Fibroblast of skin of abdomen (primary cell): ENCODE measurements at regions not wholly inside any gene's neighbourhood (a gene's known extent, or its start where the extent isn't known, plus 50 kb on each side); places are given as distances from the start of the nearest gene placed in this dataset.

Experiments used
- DNase-seq: peaks from one replicate; pipeline ENCODE4 v3.0.0-alpha.2; 2013

DNA sequence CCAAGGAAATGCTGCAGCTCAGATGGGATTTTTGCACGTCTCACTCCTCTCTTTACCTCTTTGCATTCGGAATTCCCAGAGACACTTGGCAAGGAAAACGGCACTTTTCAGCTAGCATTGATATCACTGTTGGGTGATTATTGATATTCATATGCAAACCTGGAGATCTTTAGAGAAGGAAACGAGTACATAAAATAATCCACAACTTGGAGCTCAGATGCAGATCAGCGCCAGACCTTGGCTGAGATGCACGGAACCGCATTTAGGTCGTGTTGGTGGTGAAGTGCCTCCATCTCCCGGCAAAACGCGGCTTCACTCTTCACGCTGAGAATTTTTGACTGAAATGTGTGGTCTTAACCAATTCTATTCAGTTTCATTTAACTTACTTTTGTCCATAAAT, 77.2 kb upstream of the ARHGEF7 start:
- DNase-seq = no peak

DNA sequence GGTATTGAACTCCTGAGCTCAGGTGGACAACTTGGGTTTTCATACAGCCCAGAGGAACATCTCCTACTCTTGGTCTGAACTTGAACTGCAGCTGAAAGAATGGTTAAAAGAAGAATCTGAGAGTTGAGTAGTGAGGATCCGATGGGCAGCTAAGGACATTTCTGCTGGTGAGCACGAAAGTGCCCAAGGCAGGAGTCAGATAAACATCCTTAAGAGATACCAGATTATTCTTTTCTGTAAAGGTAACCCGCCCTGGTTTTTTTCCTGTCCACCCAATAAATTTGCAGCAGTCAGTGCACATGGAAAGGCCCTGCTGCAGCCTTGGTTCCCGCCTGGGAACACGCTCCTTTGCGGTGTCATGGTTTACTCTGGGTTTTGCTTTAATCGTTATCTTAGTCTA, 78.4 kb upstream of the ARHGEF7 start:
- DNase-seq = no peak

DNA sequence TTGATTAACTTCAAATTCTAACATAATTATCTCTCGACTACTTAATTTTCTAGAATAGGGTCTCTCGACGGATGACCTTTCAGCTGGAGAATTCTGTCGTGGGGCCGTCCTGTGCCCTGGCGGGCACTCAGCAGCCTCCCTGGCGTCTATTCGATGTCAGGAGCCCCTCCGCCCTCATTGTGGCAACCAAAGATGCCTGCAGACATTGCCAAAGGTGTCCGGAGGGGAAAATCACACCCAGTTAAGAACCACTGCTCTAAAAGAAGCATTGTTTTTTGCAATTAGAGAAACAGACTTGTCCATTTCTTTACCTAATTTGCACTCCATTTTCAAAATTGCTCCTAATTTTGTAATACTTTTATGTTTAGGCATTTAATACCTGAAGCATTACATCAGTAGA, 79.2 kb upstream of the ARHGEF7 start:
- no peak for DNase-seq

DNA sequence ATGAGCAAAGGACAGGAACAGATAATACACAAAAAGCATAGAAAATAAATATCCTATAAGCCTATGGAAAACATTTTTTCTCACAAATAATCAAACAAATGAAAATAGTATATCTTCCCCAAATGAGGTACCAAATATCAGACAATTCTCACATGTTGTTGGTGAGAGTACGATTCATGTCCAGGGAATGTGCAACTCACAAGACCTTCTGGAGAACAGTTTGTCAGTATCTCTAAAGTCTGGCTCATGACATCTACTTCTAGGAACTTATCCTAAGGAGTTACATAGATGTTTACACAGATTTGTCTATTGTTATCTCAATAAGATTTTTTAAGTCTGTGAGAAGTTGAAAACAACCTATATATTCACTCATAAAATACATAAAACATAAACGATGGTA, 80.3 kb upstream of the ARHGEF7 start:
- DNase-seq = peak; percentile 36

DNA sequence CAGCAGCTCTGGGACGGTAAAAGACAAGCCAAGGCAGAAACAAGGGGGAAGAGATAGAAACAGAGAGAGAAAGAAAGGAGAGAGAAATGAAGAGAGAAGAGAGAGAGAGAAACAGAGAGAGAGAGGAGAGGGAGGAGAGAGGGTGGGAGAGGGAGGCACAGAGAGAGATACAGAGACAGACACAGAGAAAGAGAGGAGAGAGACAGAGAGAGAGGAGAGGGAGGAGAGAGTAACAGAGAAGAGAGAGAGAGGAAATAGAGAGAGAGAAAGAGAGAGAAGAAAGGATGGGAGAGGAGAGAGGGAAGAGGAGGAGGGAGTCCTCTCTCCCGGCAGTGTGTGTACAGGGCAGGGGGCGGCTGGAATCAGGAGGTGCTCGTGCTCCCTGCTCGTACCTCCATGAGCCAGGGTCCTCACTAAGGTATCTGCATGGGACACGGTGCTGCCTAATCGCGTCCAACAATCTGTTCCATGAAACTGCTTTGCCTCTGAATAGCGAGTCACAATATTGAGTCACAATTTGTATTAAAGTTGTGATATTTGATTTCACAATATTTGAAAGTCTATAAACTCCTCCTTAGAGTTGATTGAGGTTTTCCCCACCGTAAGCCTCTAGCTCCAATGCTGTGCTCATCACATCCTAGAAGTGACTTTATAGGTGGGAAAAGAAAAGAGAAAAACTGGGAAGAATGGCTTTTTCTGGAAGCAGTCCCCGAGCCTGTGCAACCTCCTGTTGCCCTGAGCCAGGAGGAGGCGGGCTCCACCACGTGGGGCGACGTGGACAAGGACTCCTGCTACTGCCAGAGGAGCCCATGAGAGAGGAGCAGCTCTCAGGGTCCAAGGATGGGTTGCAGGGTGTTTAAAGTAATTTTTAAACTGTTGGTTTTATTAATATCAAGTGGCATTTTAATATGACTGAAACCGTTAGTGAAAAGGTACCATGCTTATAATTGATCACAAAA, 81.7 kb upstream of the ARHGEF7 start:
- no peak for DNase-seq

DNA sequence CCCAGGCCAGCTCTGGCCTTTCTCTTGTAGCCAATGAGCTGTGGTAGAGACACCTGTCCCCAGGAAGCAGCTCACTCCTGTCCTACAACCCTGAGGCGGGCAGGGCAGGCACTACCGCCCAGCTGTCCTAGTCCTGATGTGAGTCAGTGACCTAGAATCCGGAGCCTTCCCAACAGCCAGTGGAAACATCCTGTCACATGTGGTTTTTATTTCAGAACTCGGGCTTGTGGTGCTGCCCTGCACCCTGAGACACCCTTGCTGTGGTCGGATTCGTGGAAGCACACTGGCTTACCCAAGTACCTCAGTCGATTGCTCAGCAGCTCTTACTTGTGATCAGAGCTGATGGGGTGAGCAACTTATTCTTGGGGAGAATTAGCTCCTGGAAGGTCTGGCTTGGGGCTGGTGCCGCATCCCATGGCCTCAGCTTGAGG, 83.6 kb upstream of the ARHGEF7 start:
- DNase-seq = peak; percentile 80

DNA sequence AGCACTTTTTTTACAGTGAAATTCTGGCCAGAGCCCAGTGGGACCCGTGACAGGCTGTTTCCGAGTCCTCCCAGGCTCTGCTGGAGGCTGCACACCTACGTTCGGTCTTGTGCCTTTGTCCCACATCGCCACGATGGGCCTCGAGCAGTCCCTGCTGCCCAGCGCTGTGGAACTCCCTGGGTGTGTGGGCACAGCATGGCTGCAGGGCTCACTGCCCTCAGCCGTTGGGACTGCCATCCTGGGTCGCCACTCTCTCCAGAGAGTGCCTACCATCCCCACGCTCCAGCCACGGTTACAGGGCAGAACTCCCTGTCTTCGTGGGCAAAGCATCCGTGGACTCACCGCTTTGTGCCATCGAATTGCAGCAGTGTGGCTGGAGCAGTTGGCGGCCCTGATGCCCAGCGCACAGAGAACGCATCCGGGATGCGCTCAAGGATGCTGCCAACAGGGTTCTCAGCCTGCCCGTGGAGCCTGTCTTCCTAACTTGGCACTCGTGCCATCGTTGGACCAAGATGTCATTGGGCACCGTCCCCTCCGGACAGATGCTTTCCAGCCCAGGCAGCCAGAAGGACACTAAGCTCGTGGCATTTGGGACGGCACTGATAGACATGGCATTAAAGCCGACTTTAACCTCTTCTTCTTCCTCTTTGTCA, 85.0 kb upstream of the ARHGEF7 start:
- DNase-seq = no peak

DNA sequence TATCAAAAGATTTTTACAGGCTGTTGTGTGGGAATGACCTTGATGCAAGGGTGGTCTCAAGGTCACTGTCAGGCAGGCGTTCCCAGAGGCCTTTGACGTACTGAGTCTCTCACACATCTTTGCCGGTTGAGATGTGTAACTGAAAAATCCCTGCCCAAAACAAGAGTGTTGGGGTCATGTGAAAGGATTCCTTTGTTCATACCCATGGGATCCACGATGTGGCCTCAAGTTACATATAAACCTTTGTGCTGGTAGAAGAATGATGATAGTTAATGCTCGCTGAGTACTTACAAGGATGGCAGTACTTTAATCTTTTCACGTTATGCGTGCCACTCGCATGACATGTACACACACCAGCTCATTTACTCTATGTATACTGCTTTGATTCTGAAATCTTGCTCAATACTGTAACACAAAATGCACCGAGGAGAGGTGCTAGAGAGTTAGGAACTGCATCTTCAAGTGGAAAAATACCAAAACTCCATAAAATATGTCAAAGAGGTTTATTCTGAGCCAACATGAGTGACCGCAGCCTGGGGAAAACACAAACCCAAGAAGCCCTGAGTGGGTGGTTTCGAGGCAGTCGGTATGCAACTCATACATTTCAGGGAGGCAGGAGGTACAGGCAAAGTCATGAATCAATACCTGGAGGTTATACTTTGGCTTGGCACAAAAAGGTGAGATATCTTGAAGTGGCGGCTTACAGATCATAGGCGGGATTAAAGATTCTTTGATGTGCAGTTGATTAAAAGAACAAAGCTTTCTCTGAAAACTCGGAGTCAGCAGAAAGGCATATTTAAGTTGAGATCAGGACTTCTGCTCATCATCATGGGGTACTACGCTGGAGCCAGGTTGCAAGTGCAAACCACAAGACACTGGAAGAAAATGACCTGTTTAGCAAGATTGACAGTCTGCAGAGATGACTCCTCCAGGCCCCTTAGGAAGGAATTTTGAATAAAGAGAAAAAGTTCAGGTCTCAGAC, 87.4 kb upstream of the ARHGEF7 start:
- DNase-seq = no peak

DNA sequence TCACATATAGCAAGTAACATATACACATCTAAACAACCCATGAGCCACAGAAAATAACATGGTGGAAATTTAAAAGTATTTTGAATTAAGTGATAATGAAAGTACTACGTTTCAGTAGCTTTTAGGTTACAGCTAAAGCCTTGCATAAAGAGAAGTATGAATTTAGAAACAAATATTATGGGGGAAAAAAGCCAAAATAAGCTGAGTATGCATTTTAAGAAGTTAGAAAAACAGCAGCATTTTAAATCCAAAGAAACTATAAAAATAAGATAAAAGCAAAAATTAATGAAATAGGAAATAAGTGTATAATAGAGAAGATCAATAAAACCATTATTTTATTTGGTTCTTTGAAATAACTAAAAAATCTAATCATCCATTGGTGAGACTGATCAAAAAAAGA, 89.8 kb upstream of the ARHGEF7 start:
- no peak for DNase-seq

DNA sequence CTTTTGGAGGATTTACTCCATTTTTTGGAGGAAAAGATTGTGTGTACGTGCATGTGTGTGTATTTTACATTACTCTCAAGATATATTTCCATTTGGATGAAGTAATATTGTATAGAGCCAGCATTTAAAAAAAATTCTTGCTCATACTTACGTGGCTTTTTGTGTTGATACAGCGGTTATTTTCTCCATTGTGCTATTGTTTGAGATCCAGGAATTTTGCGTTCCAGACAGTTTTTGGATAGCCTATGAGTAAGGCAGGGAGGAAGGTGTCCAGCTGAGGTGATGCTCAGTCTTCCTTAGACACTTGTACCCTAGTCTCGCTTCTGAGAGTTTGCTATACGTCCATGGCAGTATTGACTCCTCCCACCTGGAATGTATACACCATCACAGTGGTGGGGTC, 92.2 kb upstream of the ARHGEF7 start:
- DNase-seq = no peak

DNA sequence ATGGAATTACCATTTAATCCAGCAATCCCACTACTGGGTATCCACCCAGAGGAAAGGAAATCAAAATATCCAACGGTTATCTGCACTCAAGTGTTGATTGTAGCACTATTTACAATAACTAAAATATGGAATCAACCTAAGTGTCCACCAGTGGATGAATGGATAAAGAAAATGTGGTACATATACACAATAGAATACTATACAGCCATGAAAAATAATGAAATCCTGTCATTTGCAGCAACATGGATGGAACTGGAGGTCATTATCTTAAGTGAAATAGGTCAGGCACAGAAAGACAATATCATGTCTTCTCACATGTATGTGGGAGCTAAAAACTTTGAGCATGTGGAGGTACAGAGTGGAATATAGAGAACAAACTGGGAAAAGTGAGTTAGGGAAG, 92.9 kb upstream of the ARHGEF7 start:
- no peak for DNase-seq

DNA sequence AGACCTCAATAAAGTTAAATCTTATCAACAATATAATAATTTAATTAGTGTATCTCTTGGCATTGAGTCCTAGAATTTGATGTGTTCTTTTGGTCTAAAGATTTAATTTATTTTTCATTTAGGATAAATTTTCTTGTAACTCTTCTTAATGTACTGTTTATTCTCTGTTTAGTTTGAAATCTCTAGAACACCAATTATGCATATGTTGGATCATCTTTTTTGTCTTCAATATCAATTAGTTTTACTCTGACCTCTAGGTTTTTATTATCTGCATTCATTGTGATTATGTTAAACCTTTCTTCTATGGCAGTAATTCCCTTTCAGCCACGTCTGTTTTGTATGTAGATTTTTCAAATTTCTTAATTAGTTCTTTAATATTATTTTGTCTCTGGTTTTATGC, 93.8 kb upstream of the ARHGEF7 start:
- no peak for DNase-seq

DNA sequence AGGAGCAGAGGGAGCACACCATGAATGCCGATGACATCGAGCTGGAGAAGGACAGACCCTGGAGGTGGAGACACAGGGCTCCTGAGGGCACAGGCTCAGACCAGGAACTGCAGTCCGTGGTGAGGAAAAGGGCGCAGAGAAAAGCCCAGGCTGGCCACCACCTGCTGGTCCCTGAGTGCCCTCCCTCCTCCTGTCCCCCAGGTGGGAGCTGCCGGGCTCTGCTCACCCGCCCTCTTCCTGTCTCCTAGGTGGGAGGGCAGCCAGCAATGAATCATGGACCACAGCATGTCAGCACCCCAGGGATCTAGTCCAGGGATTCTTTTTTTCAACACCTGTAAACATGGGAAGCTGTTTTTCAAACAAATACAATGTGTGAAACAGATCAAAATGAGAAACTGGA, 94.6 kb upstream of the ARHGEF7 start:
- DNase-seq = no peak

DNA sequence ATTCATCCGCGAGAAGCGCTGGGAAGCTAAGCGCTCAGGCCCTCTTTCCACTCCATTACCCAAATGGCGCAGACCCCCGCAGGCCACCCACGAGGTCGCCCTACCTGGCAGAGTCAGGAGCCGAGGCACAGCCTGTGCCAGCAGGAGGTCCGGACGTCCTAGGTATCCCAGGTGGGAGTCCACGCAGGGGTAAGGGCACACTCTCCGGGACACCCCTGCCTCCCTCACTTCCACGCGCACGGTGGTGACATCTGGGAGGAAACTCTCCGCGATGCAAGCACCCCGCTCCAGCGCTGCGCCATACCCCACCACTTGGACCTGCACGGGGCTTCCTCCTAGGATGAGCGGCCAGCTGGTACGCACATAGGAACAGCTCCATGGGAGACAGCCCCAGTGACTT, 95.1 kb upstream of the ARHGEF7 start:
- DNase-seq = no peak

DNA sequence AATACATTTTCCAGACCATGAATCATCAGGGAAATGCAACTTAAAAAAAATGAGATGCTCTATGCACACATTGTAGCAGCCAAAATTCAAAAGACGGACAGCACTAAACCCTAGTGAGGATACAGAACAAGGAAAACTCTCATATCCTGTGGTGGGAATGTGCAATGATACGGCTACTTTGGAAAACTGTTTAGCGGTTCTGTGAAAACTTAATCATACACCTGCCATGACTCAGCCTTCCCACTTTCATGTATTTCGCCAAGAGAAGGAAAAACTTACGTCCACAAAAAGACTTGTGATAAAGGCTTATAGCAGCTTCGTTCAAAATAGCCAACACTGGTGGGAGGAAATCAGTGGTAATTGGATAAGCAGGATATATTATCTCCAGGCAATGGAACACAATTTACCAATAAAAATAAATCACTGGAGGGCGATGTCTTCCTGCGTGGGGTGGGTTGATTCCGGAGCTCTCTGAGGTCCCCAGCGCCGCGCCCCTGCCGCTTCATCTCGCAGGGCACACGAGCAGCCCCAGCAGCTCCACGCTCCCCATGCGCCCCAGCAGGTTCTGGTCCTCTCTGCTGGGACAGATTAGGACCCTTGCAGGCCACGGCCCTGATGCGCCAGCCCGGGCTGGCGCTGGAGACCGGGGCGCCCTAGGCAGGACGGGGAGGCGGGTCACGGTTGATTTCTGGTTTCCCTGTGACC, 97.2 kb upstream of the ARHGEF7 start:
- DNase-seq = no peak

DNA sequence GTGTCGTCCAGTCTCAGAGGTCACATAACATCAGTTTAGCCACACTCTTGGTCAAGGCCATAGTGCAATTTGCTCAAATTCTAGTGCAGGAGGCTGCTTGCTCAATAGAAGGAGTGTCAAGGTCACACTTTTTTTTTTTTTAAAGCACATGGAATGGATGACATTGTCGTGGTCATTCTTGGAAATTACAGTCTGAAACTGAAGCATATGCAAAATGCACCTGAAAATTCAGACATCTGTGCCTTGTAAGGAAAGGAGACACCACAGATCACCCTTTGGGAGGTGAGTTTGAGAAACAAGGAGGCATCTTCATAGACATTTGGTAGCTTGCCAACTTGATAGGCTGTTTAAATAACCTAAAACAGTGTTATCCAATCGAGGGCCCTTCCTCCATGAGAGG, 98.3 kb upstream of the ANKRD10 start:
- DNase-seq = no peak

DNA sequence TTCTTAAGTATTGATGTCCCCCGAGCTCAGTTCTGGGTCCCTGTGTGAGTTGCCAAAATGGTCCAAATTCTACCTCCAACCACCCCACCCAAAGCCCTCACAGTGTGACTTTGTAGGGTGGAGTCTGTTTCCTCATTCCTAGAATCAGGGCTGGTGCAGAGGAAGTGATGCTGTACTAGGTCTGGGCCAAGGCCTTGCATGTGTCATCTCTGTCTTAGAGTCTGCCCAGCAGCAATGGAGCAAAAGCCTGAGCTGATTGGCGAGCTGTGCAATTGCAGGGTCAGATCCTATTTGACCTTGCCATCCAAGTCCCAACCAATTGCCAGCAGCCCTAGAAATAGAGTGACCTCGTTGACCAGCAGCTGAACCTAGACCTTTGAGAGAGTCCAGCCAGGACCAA, 97.0 kb upstream of the ANKRD10 start:
- no peak for DNase-seq

DNA sequence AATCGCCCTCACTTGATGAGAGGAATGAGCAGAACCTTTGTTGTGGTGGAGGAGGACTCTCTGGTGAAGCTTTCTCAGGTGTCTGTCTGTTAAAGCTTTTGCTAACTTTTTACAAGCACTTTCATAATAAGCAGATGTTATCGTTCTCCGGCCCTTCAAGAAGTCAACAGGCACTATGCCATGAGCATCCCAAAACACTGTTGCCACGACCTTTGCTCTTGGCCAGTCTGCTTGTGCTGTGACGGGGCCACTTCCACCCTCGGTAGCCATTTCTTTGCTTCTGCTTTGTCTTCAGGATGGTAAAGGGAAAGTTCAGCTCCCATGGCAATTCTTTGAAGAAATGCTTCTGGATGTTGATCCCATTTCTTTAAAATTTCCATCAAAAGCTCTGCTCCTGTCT, 93.5 kb upstream of the ANKRD10 start:
- DNase-seq = no peak

DNA sequence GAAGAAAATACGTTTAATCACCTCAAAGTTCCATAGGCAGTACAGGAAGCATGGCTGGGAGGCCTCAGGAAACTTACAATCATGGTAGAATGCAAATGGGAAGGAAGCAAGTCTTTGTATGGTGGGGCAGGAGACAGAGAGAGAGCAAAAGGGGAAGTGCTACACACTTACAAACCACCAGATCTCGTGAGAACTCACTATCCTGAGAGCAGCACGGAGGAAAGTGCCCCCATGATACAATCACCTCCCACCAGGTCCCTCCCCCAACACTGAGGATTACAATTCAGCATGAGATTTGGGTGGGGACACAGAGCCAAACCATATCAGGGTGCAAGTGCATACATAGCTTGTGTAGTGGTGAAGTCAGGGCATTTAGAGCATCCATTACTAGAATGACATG, 92.3 kb upstream of the ANKRD10 start:
- no peak for DNase-seq

DNA sequence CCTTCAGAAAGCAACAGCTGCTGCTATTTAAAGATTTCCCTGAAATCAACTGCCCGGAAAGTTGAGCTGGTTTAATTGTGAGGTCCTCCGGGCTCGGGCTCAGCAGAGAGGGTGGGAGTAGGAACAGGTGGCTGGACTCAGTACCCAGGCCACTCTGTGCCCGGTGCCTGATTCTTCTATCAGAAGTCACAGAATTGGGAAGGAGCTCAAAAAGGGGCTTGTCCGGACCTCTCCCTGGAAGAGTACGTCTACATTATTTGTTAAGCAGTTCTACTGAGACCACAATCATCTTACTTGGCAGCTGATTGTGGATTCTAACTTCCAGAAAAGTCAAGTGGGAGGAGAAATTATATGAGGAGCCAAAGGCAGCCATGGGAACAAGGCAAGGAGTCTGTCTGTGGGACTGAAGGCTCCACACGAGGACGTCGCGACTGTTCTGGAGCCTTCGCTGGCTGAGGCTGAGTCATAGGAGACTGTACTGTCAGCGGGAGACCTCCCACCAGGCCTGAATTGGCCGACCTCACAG, 91.7 kb upstream of the ANKRD10 start:
- peak; percentile 78 for DNase-seq

DNA sequence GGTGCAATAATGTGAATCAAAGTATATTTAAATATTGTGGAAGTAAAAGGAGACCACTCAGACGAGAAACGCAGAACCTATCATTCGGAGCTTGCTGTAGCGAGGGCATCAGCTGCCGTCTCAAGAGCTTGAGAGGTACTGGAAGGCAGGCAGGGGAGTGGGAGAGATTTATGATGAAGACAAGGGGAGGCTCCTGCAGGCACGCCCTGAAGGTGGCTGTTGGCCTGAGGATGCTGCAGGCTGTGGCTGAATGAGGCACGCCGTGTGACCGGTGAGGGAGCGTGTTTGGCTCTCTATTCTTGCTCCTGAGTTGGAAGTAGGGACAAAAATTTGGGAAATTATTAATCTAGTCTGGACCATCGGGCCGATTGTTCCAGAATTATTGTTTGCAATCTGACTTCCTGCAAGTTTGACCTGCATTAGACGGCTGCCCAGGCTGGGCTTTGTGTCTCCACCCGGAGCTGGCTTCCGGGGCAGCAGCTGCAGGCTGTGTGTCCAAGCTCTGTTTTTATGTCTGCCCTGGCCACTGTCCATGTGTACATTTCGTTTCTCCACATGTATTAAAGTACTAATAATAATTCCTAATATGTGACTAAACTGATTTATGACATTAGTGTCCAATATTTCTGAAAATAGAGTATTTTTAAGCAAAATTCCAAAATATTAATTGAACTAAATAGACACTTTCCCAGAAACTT, 91.1 kb upstream of the ANKRD10 start:
- DNase-seq = peak; percentile 12
